Activated CD4-positive, alpha-beta T cell treated with anti-CD3 and anti-CD28 coated beads, Interleukin-2, Interleukin-4, amounts not matched to agents 100 ng/mL and 50 ng/mL, durations not matched to agents 16 hours and 8 hours (primary cell): ENCODE measurements at regions not wholly inside any gene's neighbourhood (a gene's known extent, or its start where the extent isn't known, plus 50 kb on each side); places are given as distances from the start of the nearest gene placed in this dataset.

Experiments used
- DNase-seq: peaks from one replicate; pipeline ENCODE4 v3.0.0-alpha.2; 2020; ENCODE audit warnings: low spot score

DNA sequence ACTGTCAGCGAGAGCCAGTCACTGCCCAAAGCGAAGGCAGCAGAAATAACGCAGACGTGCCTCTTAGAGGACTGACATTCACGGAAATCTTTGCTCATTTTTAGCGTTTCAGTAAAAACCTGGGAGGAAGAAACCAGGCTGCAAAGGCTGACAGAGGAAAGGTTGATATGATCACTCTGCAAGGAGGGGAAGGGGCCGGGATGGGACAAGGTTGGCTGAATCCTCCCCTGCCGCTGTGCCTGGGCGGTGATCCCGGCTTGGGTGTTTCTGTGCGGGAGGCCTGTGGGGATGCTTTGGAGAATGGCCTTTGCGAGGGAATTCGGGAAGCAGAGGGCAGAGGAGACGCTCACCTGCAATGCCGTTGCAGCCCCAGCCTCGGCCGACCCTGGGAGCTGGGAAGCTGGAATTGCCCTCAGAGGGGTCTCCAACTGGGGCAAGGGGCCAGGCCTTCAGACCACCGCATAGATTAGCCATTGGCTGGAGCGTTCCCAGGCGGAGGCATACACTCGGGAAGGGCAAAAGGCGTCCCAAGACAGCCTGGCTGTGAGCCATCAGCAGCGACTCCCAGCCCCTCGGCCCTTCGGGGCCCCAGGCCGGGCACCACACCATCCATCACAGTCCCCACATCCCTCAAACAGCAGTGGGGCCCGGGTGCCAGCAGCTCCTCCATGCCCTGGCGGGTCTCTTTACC, 111.7 kb upstream of the GPC1 start:
- no peak for DNase-seq

GRCh38 chr2:240324312-240325015, 111.0 kb upstream of the GPC1 start:
- DNase-seq = no peak

- no peak for DNase-seq
Measured at GRCh38 chr2:240325016-240326007, 110.2 kb upstream of the GPC1 start.

GRCh38 chr2:240326246-240326645, 109.2 kb upstream of the GPC1 start:
- no peak for DNase-seq

- DNase-seq = no peak
Measured at GRCh38 chr2:240326886-240327285, 108.6 kb upstream of the GPC1 start.

DNA sequence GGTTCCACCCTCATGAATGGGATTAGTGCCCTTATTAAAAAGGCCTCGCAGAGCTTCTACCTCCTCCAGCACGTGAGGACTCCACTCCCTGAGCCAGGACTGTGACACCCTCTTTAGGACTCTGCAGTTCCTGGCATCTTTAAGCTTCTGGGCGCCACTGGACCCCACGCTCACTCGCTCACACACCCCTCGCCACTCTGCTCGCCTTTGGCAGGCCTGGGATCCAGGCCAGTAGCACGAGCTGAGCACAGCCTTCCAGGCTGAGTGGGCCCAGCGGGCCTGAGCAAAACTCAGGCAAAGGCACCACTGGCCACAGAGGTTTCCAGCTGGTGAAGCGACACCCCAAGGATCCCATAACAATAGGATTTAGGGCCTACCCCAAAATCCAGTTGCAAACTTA, 107.9 kb upstream of the GPC1 start:
- DNase-seq = no peak

DNA sequence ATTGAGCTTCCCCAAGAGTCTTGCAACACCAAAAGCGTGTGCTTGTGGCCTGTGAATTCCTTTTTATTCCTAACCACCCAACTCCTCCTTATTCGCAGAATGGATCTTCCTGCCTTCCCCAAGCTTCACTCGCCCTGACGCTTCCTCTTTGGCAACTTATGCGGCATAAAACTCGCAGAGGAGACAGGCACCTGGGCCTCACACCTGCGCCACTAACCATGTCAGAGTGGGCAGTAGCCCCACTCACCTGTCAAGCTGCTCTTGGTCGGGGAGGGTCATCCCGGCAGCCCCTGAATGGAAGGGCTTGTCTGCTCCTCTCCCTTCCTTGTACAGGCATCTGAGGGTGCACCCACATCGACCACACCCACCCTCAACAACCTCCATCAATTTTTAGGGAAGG, 106.9 kb upstream of the GPC1 start:
- DNase-seq = no peak

- DNase-seq = no peak
Measured at GRCh38 chr2:240329116-240329665, 106.3 kb upstream of the GPC1 start.

GRCh38 chr2:240329778-240330177, 105.7 kb upstream of the GPC1 start:
- no peak for DNase-seq

- no peak for DNase-seq
Measured at GRCh38 chr2:240333985-240334384, 101.5 kb upstream of the GPC1 start.

GRCh38 chr2:240335061-240335460, 100.4 kb upstream of the GPC1 start:
- DNase-seq = no peak

- DNase-seq = no peak
Measured at GRCh38 chr2:240336820-240337427, 98.5 kb upstream of the GPC1 start.

DNA sequence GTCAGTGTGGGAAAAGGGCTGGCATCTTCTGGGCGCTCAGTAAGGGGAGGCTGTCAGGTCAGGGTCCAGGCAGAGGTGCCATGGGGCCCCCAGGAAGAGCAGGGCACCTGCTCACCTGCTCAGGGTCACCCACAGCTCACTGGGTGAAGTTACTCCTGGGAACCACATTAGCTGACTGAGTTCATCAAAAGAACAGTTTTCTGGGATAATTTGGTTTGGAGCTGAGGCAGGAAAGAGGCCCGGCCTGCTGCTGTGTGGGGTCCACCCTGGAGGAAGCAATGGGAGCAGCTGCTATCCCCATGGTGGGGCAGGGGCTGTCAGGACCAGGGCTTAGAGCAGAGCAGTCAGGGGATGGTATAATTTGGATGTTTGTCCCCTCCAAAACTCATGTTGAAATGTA, 97.2 kb upstream of the GPC1 start:
- no peak for DNase-seq

DNA sequence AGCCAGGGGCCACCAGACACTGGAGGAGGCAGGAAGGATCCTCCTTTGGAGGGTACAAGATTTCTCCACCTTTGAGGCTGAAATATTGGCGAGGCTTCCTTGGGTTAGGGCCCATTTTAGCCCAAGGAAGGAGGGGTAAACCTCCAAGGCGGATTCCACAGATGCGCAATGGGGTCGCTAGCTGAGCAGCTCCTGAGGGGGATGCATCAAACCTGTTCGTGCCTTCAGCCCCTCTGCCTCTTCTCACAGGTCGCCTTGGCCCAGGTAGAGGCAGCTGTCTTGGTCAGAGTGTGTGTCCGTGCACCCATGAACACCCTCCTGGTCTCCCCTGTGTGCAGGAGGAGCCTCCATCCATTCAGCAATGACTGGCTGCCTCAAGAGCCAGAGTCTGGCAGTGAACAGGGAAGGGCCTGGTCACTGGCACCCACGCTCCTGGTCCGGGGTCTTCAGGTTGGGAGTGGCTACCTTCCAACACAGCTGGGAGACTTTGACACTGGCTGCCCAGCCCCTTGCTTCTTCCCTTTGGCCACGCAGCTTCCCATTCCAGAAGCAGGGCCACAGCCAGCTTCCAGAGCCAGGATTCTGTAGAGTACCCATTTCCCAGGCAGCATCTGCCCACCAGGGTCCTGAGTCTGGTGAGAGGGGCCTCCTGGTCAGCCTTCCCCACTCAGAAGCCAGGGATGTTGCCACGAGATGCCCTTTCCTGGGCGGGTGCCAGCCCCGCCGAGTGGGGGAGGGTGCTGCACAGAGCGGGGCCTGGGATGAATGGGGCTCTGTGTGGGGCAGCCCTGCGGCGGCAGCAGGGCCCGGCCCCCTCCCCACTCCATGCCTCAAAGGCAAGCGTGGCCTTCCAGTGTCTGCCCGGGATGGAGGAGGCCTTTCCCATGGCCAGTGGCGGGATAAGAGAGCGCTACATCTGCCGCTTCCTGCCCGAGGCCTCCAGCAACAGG, 95.8 kb upstream of the GPC1 start:
- DNase-seq = no peak

GRCh38 chr2:240340361-240340761, 95.1 kb upstream of the GPC1 start:
- no peak for DNase-seq

- DNase-seq = no peak
Measured at GRCh38 chr2:240341064-240341463, 94.4 kb upstream of the GPC1 start.

- no peak for DNase-seq
Measured at GRCh38 chr2:240343548-240343947, 91.9 kb upstream of the GPC1 start.

DNA sequence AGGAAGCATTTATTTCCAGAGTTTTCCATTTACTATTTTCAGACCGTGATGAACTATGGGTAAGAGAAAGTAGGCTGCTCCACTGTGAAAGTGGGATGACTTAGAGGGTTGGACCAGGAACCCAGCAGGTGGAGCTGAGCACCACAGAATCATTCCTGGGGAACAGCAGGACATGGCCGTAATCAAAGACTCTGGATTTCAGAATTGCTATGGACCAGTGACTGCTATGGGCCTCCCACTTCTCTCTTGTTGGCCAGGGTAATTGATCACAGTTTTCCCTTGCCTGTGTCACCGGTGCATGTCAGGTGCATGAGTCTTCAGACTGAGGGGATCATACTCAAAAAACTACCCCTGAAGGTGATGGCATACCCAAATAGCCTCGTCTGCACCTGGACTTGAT, 90.6 kb upstream of the GPC1 start:
- DNase-seq = no peak

- no peak for DNase-seq
Measured at GRCh38 chr2:240346015-240346752, 89.3 kb upstream of the GPC1 start.

GRCh38 chr2:240346753-240347372, 88.6 kb upstream of the GPC1 start:
- DNase-seq = no peak
